ENCODE measurements at regions not wholly inside any gene's neighbourhood (a gene's known extent, or its start where the extent isn't known, plus 50 kb on each side); places are given as distances from the start of the nearest gene placed in this dataset.

- no peak for DNase-seq (ENCODE audit: low spot score)
- in situ Hi-C loops (cut with HindIII; ENCODE audit: low sequenced_read_pairs): no loop called here
These were observed 336.3 kb downstream of the CD83 start for GRCh38 chr6:14453712-14454472.

GRCh38 chr6:14454473-14454775 is 336.9 kb downstream of the CD83 start:
- DNase-seq (ENCODE audit: low spot score): no peak
- in situ Hi-C loops (cut with HindIII; ENCODE audit: low sequenced_read_pairs): no loop called here

DNA sequence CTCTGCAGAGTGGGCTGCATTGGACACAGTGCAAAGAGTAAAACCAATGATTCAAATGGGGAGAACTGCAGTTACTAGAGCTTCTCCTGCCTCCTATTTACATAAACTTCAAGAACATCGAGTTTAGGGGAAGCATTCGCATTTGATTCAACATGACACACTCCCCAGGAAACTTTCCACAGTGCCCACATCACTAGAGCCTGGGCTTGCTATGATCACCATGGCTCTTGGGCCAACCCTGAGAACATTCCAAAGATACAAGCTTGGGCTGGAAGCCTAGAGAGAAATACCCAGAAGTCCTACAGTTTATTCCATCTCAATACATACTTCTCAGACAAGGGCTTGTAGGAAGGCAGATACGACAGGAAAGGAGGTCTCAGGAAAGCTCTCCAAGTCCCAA is 337.9 kb downstream of the CD83 start:
- in situ Hi-C loops (cut with HindIII; ENCODE audit: low sequenced_read_pairs): no loop called here
- no peak for DNase-seq (ENCODE audit: low spot score)

DNA sequence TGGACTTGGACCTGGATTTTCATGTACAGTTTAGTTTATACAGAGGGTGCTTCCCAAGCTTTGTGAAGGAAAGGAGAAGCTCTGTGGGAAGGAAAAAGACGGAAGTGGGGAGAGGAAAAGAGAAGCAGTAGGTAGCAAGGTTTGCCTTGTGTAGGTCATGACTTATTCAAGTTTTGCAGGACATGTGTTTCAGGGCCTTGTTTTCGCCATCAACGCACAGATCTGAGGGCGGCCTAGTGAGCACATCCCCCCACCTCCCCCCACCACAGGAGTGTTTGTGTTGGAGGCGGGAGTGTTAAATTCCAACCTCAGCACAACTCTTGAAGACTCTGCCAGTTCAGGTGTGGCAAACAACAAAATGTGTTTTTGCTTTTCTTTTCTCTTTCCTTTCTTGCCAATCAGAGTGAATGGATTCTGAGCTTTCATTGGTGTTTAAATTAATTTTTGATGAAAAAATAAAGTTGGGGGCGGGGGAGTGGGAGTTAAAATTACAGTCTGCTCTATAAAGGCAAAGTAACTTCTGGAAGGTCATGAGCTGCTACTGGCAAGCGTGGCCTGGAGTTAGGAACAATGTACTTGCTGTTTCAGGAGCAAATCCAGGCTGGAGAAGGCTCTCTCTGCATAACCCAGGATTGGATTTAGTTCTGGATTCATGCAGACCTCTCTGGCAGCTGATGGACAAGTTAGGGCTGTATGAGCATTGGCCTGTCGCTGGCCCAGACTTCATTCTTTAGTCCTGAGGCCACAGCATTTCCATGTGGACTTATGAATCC is 338.5 kb downstream of the CD83 start:
- in situ Hi-C loops (cut with HindIII; ENCODE audit: low sequenced_read_pairs): no loop called here
- DNase-seq (ENCODE audit: low spot score): no peak

- in situ Hi-C loops (cut with HindIII; ENCODE audit: low sequenced_read_pairs): no loop called here
- no peak for DNase-seq (ENCODE audit: low spot score)
These were observed 339.4 kb downstream of the CD83 start for GRCh38 chr6:14456941-14457340.

DNA sequence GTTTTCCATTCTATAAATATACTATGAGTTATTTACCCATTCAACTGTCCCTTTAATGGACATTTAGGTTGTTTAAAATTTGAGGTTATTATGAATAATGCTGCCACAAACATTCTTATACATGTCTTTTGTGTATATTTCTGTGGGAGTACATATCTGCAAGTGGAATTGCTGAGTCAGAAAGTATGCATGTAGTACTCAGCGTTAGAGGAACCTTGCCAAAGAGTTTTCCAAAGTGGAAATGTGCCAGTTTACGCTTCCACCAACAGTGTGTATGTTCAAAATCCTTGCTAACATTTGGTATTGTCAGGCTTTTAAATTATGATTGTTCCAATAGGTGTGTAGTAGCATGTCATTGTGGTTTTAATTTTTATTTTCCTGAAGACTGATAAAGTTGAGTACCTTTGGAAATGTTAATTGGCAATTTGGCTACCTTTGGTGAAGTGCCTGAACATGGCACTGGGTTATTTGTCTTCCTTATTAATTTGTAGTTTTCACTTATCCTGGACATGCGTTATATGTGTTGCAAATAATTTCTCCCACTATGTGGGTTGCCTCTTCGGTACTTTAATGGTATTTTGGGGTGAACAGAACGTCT is 341.2 kb downstream of the CD83 start:
- DNase-seq (ENCODE audit: low spot score): no peak

GRCh38 chr6:14459315-14459714 is 341.7 kb downstream of the CD83 start:
- DNase-seq (ENCODE audit: low spot score): no peak
- in situ Hi-C loops (cut with HindIII; ENCODE audit: low sequenced_read_pairs): no loop called here

More for the DNA sequence above, 341.2 kb downstream of the CD83 start:
- in situ Hi-C loops (cut with HindIII; ENCODE audit: low sequenced_read_pairs): no loop called here

DNA sequence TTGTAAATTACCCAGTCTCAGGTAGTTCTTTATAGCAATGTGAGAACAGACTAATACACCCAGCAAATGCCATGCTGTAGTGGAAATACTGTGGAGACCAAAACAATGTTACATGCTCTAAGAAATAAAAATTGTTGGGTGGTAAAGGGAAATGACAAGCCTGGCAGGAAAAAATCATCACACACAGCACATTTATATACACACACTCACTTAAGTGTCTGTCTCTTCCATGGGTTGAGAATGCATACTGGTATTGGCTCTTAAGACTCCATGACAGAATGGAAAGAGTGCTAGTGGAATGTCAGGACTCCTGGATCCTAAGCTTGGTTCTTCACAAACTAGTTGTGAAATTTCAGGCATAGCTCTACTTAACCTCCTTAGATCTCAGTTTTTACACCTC is 343.0 kb downstream of the CD83 start:
- in situ Hi-C loops (cut with HindIII; ENCODE audit: low sequenced_read_pairs): no loop called here
- no peak for DNase-seq (ENCODE audit: low spot score)

DNA sequence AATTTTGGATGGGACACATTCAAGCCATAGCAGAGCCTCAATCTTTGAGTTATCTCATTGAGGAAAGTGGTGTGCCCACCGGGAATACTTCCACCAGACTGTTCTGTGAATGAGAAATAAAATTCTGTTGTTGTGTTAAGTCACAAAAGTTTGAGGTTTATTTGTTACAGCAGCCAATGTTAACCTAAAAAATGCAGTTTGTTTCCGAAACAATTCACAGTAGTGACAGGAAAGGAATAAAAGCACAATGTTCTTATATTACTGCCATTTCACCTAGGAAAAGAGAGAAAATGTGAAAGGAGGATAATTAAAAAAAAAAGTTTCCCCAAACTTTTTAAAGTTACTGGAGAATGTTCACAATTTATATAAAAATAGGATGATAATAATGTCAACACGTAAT is 344.6 kb downstream of the CD83 start:
- in situ Hi-C loops (cut with HindIII; ENCODE audit: low sequenced_read_pairs): no loop called here
- no peak for DNase-seq (ENCODE audit: low spot score)

DNA sequence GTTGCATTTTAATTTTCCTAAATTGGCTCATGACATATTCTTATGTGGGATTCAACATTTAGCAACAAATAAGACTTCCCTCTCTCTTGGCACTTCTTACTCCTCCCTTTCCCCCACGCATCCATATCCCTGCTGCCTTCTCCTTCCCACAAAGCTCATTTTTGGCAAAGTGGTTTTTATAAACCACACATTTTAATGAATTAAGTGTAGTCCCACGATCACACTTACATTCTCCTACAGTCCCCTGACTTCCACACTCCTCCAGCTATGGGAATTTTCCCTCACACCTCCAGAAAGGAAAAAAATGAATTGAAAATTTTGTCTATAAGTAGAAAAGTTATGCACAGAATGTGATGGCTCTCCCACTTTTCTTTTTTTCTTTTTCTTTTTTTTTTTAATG is 345.0 kb downstream of the CD83 start:
- no peak for DNase-seq (ENCODE audit: low spot score)
- in situ Hi-C loops (cut with HindIII; ENCODE audit: low sequenced_read_pairs): no loop called here

DNA sequence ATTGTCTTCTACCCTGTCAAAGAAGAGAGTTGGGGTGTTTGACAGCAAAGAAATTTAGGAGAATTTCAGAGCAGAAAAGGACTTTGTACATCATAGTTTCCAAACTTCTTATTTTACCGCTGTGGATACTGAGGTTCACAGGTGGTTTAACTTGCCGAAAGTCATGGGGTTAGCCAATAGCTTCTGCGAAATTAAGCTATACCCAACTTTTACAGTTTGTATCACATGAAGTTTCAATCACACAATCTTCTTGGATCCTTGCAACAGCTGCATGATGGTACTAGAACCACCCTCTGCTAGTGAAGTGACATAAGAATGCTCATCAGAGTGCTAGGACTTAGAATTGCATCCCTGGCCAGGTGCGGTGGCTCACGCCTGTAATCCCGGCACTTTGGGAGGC is 345.5 kb downstream of the CD83 start:
- DNase-seq (ENCODE audit: low spot score): no peak
- in situ Hi-C loops (cut with HindIII; ENCODE audit: low sequenced_read_pairs): no loop called here

GRCh38 chr6:14464055-14464454 is 346.5 kb downstream of the CD83 start:
- in situ Hi-C loops (cut with HindIII; ENCODE audit: low sequenced_read_pairs): no loop called here
- DNase-seq (ENCODE audit: low spot score): no peak

DNA sequence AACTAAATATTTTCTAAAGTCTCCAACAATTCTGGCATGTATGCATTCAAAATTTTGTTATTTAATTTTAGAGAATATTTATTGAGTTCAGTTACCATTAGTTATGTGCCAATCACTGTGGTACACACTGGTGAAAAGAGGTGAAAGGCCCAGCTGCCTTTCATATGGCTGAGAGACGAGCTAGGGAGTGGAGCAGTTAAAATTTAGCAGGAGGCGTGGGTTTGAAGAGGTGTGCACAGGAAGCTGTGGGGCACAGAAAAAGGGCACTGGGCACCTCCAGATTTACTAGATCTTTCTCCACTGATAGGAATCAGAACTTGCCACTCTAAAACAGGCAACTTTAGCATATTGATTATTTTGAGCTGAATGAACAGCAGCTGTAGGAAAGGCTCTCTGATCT is 347.1 kb downstream of the CD83 start:
- no peak for DNase-seq (ENCODE audit: low spot score)
- in situ Hi-C loops (cut with HindIII; ENCODE audit: low sequenced_read_pairs): no loop called here

GRCh38 chr6:14466278-14466677 is 348.7 kb downstream of the CD83 start:
- in situ Hi-C loops (cut with HindIII; ENCODE audit: low sequenced_read_pairs): no loop called here

DNA sequence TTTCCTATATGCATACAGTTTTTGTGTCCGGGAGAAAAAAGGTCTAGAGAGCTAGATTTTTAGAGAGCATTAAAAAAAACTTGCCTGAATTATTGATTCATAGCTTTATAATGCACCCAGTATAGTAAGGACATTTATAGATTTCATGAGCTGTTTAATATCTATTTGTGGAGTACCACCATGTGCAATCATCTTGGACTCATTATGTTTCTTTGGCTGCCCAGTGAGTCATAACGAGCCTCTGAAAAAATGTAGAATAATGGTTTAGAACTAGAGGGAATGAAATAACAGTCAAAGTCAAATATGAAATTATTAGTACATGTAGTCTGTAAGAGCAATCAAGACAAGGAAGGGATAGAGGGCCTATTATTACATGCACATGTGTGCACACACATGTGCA is 350.0 kb downstream of the CD83 start:
- in situ Hi-C loops (cut with HindIII; ENCODE audit: low sequenced_read_pairs): no loop called here
- DNase-seq (ENCODE audit: low spot score): no peak

More at GRCh38 chr6:14466278-14466677, 348.7 kb downstream of the CD83 start:
- no peak for DNase-seq (ENCODE audit: low spot score)

DNA sequence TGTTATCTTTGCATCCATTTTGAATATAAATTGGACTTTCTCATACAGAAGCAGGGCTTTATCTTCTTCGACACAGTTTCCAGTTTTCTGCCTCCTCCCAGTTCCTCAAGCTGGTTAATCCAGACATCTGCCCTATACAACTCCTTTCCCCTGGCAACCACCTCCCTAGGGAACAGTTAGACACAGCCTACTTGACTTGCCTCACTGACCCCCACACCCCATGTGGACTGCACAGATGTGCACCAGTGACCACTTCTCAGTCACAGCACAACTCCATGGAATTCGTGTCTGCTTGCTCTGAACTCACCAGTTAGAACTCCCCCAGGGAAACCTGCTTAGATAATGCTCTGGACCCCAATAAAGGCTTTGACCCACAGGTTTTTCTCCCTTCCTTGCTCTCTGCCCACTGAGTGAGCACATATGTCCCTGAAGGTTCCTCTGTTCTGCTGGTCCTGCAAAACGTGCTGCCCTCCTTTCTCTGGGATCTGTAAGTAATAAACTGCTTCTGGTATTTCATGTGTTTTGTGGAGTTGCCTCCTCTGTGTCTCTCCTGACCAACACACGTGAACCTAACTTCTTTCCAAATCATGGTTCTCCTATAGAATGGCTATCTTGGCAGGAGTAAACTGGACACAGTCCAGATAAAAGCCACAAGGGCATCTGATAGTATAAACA is 351.2 kb downstream of the CD83 start:
- DNase-seq (ENCODE audit: low spot score): no peak
- in situ Hi-C loops (cut with HindIII; ENCODE audit: low sequenced_read_pairs): no loop called here

- in situ Hi-C loops (cut with HindIII; ENCODE audit: low sequenced_read_pairs): no loop called here
- no peak for DNase-seq (ENCODE audit: low spot score)
These were observed 352.5 kb downstream of the CD83 start for GRCh38 chr6:14470101-14470500.

DNA sequence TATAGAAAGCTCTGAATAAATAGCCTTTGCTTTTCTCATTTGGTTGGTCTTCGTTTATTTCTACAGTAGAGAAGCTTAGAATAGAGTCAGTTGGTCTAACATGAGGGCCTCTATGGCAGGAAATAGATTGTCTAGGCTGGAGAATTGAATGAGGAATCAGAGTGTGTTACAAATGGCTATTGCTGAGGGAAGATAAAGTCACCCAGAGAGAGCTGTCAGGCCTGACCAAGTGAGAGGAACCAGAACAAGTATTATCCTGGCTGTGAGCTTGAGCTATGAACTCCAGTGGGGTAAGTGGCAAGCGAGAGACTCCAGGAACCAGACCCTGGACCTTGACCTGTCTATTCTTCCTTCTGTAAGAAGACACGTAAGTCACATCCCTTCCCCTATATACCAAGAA is 353.1 kb downstream of the CD83 start:
- DNase-seq (ENCODE audit: low spot score): no peak
- in situ Hi-C loops (cut with HindIII; ENCODE audit: low sequenced_read_pairs): no loop called here

GRCh38 chr6:14472255-14472985 is 354.8 kb downstream of the CD83 start:
- DNase-seq (ENCODE audit: low spot score): no peak
- in situ Hi-C loops (cut with HindIII; ENCODE audit: low sequenced_read_pairs): no loop called here

DNA sequence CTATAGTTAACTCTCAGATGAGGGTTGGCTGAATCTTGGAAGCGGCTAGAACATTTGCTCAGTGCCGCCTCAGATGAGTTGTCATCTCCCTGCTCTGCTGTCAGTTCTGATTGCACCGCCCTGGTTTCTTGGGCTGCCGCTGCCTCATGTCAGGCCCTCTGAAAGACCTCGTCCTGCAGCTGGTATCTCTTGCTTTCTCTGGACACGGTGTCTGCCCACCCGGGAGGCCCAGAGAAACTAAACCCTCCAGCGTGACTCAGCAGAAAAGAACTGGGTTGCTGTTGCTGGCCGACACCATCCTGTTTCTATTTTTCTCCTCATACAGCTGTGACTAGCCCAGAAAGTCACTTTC is 355.4 kb downstream of the CD83 start:
- no peak for DNase-seq (ENCODE audit: low spot score)
- in situ Hi-C loops (cut with HindIII; ENCODE audit: low sequenced_read_pairs): no loop called here
